NB4 (cell line): ENCODE measurements at regions not wholly inside any gene's neighbourhood (a gene's known extent, or its start where the extent isn't known, plus 50 kb on each side); places are given as distances from the start of the nearest gene placed in this dataset.

Source experiments
- CTCF ChIP-seq: IDR thresholded peaks from one replicate; pipeline ENCODE4 v1.5.1; 2012; ENCODE audit warnings: low read depth, low read length
- POLR2A ChIP-seq: IDR thresholded peaks from 2 replicates; pipeline ENCODE4 v1.6.1; 2011; ENCODE audit warnings: mild to moderate bottlenecking; ENCODE audit not compliant: insufficient read length; ENCODE audit errors: extremely low read depth

DNA sequence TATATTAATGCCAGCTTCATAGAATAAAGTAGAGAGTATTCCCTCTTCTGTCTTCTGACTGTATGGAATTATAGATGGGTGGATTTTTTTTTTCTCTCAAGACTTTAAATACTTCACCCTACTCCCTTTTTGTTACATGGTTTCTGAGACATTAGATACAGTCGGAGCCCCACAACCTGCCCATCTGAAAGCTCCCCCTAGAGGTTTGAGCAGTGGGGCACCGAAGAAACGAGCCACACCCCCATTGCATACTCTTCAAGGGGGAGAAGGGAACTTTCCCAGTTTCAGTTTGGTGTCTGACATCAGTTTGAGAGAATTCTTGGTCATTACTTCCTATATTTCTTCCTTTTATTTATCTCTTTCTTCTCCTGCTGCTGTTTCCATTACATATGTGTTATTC lies 437.6 kb upstream of the AGA start:
- TF ChIP-seq CTCF (peak; percentile 40), POLR2A (no peak)
